NOMO-1 treated with DMSO at 0.1 percent for 48 hours (cell line): ENCODE measurements at regions not wholly inside any gene's neighbourhood (a gene's known extent, or its start where the extent isn't known, plus 50 kb on each side); places are given as distances from the start of the nearest gene placed in this dataset.

Experiments
- DNase-seq: peaks from one replicate; lab custom pipeline; 2025; ENCODE audit not compliant: unreplicated experiment; lab: John Stamatoyannopoulos, UW

DNA sequence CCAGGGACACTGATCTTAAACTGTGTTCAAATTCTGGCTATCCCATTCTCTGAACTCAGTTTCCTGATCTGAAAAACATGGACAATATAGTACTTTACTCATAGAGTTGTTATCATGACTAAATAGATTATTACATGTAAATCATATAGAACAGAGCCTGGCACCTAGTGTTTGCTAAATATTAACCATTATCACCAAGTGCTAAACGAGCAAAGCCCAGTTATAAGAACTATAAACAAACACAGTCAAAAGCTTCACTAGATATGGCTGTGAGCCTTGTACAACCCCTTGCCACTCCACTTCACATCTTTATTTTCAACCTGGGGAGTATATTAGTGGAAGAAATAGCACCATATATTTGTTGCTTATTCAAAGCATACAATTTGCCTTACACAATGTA, 338.9 kb upstream of the CADM1 start:
- DNase-seq: no peak

DNA sequence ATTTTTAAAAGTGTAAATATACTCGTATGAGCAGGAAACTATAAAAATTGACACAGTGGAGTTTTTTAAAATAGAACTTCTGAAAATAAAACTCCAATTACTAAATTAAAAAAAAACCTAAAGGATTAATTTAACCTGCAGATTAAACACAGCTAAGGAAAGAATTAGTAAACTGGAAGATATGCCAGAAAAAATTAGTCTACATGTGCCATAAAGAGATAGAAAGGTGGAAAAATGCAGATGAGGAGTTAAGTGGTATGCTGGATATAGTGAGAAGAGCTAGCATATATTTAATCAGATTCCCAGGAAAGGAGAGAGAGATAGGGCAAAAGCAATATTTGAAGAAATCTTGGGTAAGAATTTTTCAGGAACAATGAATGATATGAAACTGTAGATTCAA, 315.8 kb upstream of the CADM1 start:
- no peak for DNase-seq

DNA sequence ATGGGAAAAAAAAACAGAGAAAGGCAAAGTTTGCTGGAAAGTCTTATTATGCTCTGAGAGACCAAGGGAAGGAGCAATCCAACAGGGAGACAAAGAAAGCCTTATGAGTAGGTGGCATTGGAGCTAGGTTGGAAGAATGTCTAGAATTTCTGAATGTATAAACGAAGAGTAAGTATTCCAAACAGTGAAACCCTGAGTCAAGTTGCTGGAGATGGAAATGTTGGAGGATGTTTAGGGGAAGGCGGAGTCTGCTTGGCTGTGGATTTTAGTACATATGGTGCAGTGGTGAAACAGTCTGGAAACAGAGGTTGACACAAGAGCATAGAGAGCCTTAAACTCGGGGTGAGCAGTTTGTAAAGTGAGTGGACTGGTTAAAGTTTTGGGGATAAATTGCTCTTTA, 314.8 kb upstream of the CADM1 start:
- no peak for DNase-seq

DNA sequence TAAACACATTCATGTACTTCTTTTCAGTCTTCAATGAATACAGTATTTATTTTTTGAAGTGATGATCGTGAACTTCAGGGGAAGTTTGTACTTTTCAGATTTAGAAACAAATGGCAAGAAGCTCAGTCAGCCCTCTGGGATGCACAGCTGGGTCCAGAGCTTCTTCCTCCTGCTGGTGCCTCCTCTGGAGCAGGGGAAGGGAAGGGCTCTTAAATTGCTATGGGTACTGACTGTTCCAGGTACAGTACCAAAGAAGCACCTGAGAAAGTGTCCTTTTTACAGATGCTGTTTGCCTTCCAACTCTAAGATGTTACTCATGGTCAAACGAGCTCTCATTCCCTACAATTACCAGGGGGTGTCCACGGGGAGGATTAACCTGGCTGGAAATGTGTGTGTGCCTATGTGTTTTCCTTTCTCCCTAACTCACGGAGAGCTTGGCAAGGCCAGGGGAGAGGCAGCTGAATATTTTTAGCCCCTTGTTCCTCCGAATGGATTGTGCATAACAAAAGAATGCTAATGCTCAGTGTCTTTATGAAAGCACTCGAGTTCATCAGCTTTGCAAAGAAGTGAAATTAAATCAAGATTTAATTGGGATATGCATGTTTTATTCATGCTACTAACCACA, 313.7 kb upstream of the CADM1 start:
- DNase-seq: no peak

DNA sequence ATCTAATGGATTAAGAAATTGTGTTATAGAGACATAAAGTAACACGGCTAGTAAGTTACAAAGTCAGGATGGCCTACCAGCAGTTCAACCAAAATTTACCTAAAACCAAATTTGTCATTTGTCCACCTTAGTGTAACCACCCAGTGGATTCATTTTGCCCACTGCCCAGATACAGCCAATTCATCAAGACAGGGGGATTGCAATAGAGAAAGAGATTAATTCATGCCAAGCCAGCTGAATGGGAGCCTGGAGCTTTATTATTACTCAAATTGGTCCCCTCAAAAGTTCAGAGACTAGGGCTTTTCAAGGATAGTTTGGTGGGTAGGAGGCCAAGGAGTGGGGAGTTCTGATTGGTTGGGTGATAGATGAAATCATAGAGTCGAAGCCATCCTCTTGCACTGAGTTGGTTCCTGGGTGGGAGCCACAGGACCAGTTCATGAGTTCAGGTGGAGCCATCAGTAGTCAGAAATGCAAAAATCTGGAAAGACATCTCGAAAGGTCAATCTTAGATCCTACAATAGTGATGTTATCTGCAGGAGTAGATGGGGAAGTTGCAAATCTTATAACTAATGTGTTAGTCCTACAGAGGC, 304.2 kb upstream of the CADM1 start:
- no peak for DNase-seq

DNA sequence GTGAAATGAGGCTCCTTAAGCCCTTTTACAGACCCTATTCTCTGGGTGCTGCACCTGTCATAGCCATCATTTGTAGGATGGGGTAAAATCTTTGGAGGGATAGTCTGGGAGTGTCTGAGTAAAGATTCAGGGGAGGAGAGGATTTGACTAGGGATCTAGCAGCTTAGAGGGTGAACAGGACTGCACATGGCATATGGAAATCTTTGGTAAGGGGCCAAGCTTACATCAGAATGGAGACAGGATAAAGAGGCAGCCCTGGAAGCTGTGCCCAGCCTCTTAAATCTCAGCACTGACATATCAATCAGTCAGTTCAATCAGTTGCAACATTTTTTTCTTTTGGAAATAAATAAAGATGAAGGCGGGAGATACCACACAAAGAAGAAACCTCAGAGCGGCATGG, 301.8 kb upstream of the CADM1 start:
- DNase-seq: no peak

DNA sequence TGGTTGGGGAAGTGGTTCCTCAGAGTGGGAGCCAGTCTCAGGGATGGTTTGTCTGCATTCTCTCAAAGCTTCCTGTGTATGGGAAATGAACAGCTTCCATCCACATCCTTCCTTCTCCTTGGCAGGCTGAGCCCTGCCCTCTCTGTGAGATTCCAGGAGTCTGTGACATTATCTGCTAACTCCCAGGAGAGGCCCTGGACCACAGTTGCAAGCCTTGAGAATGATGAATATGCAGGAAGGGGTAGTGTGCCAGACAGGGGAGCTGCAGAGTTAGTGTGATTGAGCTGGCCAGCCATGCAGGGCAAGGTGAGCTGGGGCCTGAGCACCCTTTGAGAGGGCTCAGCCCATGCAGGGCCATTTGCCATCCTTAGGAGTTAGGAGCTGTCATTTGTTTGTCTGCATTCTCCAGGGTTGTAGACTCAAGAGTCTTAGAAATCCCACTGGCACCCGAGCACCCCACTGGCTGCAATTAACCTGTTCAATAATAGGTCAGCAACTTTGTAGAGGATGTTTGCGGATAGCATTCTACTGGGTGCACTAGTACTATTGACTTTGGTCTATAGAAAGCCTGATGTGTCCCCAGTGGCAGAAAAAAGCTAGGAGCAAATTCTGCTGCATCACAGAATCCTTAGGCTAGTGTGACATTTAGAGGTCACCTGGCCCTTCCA, 299.0 kb upstream of the CADM1 start:
- DNase-seq: no peak

DNA sequence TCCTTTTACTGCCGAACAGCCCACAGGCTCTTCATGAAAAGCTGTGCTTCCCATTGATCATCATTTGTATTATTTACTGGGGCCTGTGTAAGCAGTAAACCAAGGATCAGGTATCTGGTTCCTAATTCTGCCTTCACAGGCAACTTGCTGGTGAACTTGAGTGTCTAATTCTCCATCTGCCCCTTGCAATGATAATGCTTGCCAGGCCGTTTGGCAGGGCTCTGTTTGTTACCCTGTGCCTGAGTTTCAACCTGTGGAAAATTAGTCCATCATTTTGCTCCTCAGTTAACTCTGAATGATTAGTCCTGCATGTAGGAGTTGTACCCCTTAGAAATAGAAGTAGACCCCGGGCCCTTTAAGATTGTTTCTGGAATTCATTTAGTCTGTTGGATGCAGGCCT, 298.4 kb upstream of the CADM1 start:
- DNase-seq: no peak

DNA sequence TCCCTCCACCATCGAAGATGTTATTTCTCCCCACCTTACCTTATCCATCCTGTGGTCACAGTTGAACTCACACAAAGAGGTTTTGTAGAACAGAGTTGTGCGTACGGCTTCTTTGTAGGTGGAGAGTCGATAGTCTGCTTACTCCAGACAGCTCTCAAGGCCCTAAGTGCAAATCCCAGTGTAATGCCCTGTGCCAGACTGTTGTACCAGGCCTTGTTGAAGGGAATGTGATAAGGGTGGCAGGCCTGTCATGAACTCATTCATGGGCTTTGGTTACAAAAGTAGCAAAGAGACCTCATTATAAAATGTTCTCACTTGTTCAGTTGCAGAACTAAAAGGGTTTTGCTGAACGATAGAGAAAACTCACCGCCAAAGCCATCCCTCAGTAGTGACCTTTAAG, 288.7 kb upstream of the CADM1 start:
- DNase-seq: no peak

DNA sequence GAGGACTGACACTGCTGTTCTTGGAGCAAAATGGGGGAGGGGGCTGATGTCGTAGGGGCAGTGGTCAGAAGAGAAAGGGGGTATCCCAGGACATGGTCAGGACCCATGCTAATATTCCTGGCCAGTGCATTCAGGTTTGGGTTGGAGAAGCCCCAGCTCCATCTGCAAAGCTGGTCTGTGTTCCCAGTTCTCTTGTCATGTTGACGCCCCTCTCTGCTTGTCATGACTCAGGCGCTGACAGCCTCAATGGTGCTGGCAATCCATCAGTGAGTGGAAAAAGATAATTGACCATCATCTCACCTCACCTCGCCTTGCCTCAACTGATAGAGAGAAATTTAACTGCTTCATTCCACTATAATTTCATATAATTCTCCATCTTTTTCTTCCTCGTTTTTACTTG, 283.1 kb upstream of the CADM1 start:
- DNase-seq: no peak

DNA sequence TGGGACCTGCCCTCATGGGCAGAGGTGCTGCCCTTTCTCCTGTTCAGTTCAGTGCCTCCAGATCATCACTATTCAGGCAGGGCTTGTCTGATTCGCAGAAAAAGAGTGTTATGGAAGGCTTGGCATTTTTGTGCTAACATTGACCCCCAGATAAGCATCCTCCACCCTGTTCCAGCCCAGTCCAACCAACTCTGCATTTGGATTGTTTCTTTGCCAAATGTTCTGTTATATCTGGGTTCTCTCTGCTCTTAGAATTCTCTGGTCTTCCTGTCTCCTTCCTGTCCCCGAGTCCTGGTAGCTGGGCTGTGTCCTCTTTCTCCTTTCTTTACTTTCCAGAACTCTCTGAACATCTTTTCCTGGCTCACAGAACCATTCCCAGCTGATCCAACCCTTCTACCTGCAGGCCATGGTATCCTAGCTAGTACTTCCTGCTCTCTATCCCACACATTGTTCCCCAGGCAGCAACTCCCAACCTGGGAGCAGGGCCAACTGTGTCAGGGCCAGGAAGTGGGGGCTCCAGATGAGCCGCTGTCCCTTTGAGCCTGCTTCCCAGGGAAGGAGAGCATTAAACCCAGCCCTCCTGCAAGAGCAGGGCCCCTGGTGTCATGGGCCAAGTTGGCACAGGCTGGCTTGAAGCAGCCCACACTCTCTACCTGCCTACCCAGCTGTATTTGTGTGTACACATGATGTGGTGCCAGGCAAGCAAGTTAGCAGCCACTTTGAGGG, 280.7 kb upstream of the CADM1 start:
- DNase-seq: no peak

DNA sequence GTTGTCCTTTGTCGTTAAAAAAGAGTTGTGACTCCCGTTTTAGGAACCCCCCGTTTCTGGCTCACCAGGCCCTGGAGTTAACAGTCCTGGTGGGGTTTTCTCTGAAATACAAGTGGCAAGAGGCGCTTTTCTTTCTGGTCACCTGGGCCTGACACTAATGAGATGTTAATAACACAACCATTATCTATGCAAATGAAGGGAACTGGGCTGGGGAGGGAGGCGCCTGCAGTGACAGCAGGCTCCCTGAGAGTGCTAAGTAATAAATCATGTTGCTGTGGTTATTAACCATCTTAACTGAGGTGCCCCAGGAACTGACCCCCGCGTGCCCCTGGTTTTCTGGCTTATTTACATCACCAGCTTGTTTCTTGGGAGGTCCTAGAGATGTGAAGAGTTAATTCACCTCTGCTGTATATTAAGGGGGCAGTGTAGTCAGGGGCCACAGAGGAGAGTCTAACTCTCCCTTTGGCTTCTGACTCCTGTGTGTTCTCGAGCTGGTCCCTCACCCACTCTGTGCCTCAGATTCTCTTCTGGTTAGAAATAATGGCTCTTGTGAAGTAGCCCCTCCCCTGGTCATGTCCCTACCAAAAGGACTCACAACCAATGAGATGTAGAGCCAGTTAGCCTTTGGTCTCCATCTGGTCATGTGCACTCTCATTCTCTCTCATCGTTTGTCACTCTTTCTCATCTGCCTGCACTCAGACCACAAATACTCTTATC, 276.6 kb upstream of the CADM1 start:
- DNase-seq: no peak

DNA sequence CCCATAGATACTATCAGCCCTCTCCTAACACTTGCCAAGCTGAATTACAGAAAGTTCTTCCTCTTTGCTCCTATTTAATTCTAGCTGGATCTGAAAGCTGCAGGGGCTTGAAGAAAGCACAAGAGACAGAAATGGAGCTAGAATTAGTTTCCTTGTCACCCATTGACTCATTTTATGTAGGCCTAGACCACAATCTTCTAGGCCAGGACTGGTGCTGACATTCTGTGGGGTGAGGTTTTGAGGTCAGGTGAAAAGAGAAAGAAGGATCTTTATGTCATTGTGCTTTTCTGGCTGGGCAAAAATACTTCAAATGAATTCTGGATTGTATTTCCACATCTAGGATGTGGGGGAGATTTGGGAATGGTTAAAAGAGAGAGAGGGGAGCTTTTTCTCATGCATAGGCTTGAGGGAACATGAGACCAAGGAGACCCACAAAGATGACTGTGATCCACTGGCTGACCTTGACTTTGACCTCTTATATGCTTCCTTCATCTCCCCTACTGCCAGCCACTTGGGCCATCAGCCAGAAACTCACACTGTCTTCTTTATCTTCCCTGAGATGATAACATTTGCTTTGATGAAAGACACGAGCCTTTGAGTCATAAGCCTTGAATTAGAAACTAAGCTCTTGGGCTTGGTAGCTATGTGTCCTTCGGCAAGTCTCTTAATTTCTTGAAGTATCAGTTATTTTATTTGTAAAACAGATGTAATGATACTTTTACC, 274.9 kb upstream of the CADM1 start:
- DNase-seq: no peak

DNA sequence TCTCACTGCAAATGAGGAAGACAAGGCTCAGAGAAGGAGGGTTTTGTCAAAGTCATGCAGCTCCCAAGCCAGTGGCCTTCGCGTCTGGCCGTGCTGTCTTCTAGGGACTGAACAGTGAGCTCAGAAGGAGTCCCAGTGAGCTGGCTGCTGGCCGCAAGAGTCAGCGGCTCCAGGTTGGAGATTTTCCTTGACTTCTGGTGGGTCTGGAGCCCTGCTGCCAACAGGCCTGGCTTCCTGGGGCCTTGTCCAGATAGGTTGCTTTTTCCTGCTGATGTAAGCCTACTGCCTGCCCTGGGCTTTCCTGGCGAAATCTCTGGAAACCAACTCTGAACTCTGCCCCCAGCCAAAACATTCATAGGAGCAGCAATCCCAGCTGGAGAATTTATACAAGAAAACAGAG, 272.7 kb upstream of the CADM1 start:
- no peak for DNase-seq

DNA sequence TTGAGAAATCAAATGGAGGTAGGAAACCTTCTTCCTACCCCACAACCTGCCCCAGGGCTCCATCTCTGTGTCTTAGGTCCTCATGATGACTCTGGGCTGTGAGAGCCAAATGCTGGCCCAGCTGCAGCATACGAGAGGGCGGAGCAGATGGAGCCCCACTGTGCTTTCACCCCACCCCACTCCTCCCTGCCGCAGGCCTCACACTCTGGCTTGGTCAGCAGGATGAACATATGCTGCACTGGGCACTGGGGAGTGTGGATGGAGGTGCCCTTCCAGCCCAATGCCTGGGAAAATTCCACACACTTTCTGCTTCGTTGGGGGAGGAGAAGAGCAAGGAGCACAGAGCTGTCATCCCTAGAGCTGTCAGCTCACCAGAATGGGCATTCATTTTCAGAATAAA, 271.6 kb upstream of the CADM1 start:
- no peak for DNase-seq

DNA sequence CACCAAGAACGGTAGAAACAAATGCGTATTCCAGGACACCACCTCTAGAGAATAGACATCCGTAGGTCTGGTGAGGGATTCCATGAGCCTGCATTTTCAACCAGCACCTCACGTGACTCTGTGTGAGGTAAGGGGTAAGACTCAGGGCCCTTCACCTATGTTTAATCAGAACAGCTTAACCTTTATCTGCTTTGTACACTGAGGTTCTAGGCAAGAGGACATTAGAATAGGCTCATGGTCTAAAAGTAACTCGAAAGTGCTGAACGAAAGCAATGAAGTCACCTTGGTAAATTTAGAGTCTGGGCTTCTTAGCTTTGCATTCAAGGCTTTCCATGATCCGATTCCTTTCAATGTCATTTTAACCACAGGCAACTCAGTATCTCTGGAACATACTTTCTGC, 270.5 kb upstream of the CADM1 start:
- no peak for DNase-seq

DNA sequence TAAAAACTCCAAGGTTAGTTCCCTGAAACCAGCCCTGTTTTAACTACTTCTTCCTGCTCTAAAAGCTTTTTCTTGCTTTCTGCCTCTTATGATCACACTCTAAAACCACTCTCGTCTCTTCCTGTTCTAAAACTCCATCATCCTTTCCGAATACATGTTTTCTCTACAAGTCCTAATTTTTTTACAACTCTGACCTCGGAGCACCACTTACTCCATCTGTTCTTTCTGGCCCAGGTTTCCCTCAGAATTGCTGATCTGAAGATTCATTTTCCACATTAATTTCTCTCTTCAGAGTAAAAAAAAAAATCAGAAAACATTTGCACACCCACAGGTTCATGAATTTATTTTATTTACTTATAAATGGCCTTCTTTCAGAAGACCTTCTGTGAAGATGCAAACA, 265.7 kb upstream of the CADM1 start:
- no peak for DNase-seq

DNA sequence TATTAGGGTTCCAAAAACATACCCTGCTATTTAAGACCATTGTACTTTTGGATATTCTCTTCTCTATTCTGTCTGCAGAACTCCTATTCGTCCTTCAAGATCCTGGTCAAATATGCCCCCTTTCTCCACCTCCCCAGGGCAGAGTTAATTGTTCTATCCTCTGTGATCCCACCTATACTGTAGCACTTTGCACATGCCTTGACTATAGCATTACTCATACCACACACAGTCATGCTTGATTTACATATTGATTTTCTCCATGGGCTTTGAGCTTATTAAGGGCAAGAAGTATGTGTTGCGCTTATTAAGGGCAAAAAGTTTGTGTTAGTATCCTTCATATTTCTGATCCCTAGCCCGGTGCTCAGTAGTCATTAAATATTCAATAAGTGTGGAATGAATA, 263.7 kb upstream of the CADM1 start:
- no peak for DNase-seq

DNA sequence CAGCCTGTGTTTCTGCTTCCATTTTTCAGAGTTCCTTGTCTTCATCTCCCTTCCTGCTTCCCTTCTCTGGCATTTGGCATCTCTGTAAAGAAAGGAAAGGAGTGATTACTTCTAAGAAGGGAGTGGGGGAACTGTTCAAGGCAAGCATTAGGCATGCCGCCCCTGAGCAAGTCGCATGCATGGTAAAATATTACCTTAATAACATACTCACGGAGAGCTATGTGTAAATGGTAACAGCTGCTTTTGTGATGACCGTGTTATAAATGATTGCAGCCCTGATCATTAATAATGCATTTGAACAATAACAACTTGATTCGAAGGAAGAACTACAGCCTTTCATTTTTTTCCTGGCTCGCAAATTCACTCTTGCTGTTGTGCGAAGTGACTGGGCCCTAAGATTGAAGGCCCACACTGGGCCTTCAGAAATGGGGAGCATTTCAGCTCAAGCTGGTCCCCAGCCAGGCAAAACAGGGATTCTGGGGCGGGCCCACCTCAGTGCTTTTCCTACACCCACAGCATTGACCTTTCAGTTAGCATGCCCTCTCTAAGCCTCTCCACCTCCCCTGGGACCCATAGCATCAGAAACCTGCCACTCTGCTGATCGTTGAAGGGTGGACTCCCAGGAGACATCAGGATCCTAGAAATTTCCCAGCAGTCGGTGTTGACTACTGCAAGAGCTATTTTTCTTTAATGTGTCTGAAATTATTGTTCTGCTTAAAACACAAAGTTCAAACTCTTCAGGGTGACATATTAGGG, 263.0 kb upstream of the CADM1 start:
- DNase-seq: no peak

DNA sequence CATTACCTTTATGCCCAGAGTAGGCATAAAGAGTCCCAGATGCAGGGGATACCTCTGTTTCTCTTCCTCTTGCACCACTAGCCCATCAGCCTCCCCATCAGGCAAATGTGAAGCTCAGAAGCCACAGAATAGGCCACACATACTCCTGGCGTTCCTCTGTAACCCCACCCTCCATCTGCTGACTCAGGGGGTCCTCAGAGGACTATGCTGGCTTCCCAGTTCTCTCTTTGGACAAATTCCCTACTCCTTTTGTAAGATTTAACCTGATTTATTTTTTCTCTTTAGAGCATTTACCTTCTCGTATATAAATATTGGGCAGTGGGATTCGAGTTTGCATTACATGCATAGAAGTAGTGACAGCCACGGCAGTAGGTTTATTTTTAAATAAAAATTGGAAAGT, 262.3 kb upstream of the CADM1 start:
- DNase-seq: no peak
